Ovary (tissue), 3 donors: ENCODE measurements at regions not wholly inside any gene's neighbourhood (a gene's known extent, or its start where the extent isn't known, plus 50 kb on each side); places are given as distances from the start of the nearest gene placed in this dataset.

Source experiments
- EP300 ChIP-seq: sonication (generic); formaldehyde crosslinking; IDR thresholded peaks from one replicate; pipeline ENCODE4 v1.6.1; 2017; ENCODE audit warnings: antibody characterized with exemption
- TF ChIP-seq, protein P1 (sequence below), 3 donors: fragments of 450-650 bp in 2 of 3; fragments of 200-600 bp in 1 of 3; IDR thresholded peaks; one replicate each; pipeline versions ENCODE4 v1.5.1 to v1.8.0; 2016 to 2022; ENCODE audit warnings: antibody characterized with exemption in 3 of 3, mild to moderate bottlenecking in 1 of 3
- donor health status: DM: no; HTN: no; CAD: no.

DNA sequence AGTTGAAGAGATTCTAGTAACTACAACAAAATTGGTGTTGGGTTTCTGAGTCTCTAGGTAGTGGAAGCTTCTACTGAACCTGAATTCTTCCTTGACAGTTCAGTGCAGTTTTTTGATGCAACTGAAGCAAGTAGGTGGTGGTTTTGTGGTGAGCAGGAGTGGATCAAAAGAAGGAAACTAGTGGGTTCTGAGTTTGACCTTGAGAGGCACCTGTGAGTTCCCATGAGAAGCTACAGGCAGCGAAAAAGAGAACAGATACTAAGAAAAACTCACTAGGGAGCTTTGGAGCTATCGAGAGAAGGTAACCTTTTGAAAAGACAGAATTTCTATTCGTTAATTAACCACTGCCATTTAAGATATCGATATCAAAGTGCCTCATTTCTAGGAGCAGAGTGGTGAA, 145.2 kb downstream of the PDHA2 start:
- TF ChIP-seq, protein P1, sequence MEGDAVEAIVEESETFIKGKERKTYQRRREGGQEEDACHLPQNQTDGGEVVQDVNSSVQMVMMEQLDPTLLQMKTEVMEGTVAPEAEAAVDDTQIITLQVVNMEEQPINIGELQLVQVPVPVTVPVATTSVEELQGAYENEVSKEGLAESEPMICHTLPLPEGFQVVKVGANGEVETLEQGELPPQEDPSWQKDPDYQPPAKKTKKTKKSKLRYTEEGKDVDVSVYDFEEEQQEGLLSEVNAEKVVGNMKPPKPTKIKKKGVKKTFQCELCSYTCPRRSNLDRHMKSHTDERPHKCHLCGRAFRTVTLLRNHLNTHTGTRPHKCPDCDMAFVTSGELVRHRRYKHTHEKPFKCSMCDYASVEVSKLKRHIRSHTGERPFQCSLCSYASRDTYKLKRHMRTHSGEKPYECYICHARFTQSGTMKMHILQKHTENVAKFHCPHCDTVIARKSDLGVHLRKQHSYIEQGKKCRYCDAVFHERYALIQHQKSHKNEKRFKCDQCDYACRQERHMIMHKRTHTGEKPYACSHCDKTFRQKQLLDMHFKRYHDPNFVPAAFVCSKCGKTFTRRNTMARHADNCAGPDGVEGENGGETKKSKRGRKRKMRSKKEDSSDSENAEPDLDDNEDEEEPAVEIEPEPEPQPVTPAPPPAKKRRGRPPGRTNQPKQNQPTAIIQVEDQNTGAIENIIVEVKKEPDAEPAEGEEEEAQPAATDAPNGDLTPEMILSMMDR (IDR thresholded peaks at IDR 0.05) = no peak
- no peak for TF ChIP-seq EP300
